Kidney glomerular epithelial cell (primary cell): ENCODE measurements at regions not wholly inside any gene's neighbourhood (a gene's known extent, or its start where the extent isn't known, plus 50 kb on each side); places are given as distances from the start of the nearest gene placed in this dataset.

Source experiments
- DNase-seq: peaks from one replicate; lab custom pipeline; 2025; lab: John Stamatoyannopoulos, UW

GRCh38 chr22:48594757-48595510 lies 1232.7 kb downstream of the BRD1 start:
- no peak for DNase-seq

DNA sequence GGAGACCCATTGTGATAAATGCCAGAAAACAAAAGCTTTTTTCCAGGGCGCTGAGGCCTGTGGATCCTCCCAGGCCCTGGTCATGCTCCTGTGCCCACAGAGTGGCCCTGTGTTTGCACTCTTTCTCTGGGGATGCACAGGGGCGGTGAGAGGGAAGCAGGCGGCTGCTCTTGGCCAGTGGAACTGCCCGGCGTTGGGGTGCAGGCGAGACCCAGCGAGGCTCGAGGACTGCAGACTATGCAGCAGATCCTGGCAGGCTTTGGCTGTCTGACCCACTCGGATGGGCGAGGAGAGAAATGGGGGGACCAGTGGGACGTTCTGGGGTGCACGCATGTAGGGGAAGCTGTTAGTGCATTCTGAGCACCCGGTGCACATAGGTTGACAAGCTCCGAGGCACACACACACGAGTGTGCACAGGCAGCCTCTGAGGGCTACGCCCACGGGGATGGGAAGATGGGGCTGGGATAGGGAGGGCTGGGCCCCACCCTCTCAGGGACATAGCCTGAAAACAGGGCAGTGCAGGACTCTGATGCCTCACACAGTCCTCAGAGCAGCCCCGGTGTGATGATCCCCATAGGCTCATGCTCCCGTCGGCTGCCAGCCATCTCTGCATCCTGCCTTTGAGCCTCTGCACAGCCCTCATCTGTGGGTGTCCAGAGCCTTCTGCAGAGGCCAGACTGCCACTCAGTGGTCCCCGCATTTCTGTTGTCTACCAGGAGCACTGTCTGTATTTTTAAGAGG lies 1233.5 kb downstream of the BRD1 start:
- DNase-seq, result no peak

DNA sequence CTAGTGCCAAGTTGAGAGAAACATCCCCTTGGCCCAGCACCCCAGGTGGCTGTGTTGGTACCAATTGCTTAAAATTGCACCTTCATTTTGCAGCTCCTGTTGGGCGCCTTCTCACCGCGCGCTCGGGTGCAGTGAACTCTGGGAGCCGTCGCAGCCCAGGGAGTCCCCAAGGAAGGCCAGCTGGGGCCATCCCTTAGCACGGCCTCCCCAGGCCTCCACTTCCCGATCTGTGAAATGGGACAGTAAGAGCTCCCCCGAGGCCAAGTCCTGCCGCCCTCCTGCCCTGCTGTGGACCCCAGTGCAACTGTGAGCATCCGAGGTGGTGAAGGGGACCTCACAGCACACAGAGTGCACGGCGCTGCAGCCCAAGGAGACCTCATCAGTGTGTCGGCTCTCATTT lies 1234.1 kb downstream of the BRD1 start:
- DNase-seq, result no peak

DNA sequence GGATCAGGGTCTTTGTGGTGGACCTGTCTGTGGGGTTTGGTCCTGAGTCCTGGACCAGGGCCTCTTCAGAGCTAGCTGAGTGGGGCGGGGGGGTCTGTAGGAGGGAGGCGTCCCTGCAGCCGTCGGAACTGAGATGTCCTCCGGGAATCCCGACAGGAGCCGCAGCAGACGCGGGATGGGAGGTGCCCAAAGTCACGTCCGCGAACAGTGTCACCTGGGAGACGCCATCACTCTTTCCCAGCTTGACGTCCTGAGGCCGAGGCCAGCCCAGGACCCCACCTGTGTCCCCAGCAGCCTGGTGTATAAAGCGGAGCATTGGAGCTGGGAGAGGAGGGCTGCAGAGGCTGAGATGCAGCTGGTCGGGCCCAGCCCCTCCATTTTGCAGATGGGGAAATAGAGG lies 1234.7 kb downstream of the BRD1 start:
- no peak for DNase-seq

GRCh38 chr22:48592488-48592887 lies 1235.2 kb downstream of the BRD1 start:
- DNase-seq, result no peak

DNA sequence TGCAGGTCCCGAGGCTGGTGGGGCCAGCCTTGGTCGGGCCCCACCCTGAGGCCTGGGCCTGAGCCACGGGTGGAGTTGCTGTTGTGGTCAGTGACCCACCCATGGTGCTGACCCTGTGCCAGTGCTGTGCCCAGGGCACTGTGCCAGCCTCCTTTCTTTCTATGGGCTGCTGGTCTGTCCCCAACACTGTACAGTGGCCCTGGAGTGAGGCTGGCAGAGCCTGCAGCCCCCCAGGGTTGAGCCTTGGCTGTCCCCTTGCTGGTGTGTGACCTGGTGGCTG lies 1235.7 kb downstream of the BRD1 start:
- DNase-seq, result no peak

DNA sequence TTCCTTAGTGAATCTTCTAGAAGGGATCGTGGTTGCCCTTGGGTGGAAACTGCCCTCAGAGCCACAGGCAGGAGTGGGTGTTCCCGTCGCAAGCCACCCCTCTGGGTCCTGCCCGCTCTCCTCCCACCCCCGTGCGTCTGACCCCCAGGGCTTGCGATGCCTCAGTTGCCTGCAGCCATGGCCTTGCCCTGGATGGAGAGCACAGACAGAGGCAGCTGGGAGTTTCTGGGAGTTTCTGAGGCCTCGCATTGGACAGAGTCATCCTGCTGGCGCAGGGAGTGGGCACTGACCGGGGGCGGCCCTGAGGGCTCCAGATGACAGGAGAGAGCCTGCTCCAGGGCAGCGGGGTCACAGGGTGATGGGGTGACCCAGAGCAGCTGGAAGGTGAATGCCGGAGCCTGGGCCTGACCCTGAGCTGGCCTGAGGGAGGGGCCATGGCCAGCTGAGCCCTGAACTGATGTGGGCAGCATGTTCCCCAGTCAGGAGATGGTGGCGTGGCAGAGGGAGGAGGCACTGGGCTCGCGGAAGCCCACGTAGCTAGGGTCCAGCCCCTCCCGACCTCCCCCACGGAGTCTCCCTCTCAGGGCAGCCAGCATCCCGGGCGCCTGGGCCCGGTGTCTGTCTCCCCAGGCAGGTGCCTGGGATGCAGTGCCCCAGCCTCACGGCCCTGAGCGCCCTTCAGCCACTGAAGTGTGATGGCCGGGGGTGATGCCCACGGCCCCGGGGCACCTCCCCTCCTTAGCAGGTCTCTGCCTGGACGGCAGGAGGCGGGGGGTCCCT lies 1236.2 kb downstream of the BRD1 start:
- DNase-seq, result no peak

GRCh38 chr22:48589901-48590300 lies 1237.8 kb downstream of the BRD1 start:
- no peak for DNase-seq

DNA sequence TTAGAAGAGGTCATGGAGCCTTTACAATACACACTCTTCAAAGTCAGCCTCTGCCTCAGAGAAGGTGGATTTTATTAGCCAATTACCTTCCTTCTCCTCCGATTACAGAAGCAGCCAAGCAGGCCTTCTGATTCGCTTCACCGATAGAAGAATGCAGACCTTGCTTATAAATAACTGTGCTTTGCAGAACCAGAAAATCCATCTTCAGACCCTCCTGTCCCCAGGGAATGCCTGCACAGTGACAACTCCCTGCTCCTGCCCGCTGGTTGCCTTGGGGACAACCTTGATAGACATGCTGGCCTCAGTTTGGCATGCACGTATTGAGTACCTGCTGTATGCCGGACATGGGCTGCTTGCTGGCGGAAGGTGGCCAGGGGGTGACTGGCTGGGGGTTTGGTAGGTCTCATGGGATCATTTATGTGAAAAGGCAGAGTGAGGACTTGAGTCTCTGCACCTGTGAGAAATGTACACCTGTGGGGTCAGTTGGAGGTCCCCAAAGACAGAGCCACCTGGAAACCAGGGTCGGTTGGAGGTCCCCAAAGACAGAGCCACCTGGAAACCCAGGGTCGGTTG lies 1238.7 kb downstream of the BRD1 start:
- no peak for DNase-seq

- no peak for DNase-seq
These were observed 1239.4 kb downstream of the BRD1 start for GRCh38 chr22:48588151-48588877.

- no peak for DNase-seq
These were observed 1240.3 kb downstream of the BRD1 start for GRCh38 chr22:48587236-48587865.

GRCh38 chr22:48586799-48587185 lies 1240.9 kb downstream of the BRD1 start:
- DNase-seq, result no peak

- DNase-seq, result no peak
These were observed 1241.5 kb downstream of the BRD1 start for GRCh38 chr22:48585916-48586798.

GRCh38 chr22:48584170-48584569 lies 1243.5 kb downstream of the BRD1 start:
- DNase-seq, result no peak

DNA sequence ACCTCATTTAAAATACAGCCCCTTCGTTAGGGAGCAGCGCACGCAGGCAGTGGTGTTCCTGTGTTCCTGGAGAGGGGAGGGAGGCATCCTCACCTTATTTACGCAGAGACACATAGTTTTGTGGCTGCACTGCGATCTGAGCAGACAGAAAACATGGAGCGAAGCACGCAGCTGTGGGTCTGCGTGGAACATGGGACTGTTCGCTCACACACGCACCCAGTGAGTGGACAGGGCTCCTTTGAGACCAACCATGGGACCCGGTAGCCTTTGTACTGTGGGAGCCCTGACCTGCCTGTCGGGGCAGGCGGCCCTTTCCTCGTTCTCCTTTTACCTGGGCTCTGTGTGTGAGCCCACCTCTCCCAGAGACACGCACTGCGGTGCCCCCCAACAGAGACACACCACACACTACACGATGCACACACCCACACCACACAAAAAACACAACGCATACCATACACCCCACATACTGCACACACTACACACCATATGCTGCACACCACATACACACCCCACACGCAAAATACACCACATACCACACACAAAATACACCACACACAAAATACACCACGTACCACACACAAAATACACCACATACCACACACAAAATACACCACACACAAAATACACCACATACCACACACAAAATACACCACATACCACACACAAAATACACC lies 1245.7 kb downstream of the BRD1 start:
- DNase-seq, result no peak

- DNase-seq, result no peak
These were observed 1246.4 kb downstream of the BRD1 start for GRCh38 chr22:48581205-48581766.

- DNase-seq, result no peak
These were observed 1247.1 kb downstream of the BRD1 start for GRCh38 chr22:48580481-48580970.

- no peak for DNase-seq
These were observed 1247.8 kb downstream of the BRD1 start for GRCh38 chr22:48579928-48580309.
